HG02610 (cell line): ENCODE measurements at regions not wholly inside any gene's neighbourhood (a gene's known extent, or its start where the extent isn't known, plus 50 kb on each side); places are given as distances from the start of the nearest gene placed in this dataset.

Source experiments
- ATAC-seq: cut with Tn5 transposase; IDR thresholded peaks from one replicate; pipeline ENCODE4 v1.9.1; 2021; ENCODE audit warnings: mild to moderate bottlenecking, moderate library complexity; ENCODE audit not compliant: unreplicated experiment

DNA sequence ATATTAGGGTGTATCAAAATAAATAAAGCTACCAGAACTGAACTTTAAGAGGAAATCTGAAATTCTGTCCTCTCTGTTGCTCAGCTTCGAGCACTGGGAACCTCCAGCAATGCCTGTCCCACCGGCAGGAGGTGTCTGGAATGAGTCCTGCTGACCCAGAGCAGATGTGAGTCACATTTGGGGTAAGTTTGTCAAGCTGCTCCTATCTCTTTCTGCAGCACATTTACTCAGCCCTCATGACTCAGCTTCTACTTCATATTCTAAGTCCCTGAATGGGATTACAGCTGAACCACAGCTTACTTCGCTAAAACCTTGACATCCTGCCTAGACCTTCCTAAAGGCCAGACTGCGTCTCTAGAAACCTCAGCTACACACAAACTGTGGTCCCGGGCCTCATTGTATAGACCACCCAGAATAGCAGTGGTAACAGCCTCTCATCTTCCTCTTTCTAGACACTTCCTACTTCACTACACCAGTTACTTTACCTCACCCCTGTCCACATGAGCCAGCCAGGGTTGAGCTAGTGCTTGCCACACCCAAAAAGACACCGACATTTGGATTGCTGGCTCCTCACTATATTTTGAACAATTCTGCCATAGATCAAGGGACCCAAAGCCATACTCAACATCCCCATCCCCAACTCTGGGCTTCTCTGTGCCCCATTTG, 109.6 kb upstream of the TMCO5A start:
- ATAC-seq, result no peak

GRCh38 chr15:37837276-37837675, 97.2 kb upstream of the TMCO5A start:
- ATAC-seq, result no peak

GRCh38 chr15:37847776-37848175, 86.7 kb upstream of the TMCO5A start:
- no peak for ATAC-seq

- ATAC-seq, result no peak
Measured at GRCh38 chr15:37856109-37856508, 78.3 kb upstream of the TMCO5A start.

- ATAC-seq, result no peak
Measured at GRCh38 chr15:37860896-37861295, 73.5 kb upstream of the TMCO5A start.

DNA sequence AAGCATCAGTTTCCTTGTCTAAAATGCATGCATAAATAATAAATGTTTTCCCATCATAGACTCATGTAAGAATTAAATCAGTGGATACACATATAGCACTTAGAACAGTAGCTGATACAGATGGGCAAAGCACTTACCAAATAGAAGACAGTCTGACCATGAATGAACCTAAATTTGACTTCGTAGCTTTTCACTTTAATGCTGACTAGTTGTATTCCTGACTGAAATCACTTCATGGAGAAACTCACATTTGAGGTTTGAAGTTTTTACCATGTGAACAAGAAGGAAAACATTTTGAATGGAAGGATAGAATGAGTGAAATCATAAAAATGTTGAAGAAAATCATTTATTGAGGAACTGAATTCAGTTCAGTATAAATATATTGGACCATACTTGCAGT, 68.8 kb upstream of the TMCO5A start:
- no peak for ATAC-seq

- ATAC-seq, result no peak
Measured at GRCh38 chr15:37870711-37871110, 63.7 kb upstream of the TMCO5A start.

DNA sequence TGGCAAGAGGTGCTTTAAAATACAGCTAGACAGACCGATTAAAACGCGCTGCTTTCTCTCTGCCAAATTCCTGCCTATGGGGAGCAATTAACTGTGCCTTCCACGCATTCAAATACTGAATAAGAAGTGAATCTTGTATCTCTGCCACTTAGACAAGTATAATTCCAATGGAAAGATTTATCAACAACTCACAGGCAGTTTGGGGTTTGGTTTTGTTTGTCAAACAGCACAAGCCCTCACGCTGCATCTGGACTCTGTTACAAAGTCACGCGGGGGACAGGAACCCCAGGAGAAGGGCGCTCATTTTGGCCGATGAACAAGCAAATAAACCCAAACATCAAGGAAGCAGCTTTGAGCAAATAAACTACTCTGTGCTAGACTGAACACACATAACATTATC, 61.8 kb upstream of the TMCO5A start:
- no peak for ATAC-seq

GRCh38 chr15:37873336-37873735, 61.1 kb upstream of the TMCO5A start:
- ATAC-seq, result no peak

DNA sequence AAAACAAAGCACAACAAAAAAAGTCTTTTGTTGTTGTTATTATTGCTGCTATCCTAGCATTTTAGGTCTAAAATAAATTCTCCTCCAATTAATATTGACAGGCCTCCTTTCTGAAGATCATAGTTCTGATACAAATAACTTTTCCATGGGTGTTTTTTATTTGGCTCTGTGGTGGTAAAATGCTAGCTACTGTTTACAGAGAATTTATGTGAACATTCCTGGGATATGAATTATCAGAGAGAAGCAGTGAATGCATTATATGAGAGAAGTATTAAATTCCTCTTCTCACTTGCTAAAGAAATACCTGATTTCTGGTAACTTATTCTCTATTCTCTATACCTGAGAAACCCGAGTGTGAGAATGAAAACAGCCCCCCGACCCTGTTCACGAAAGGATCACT, 57.5 kb upstream of the TMCO5A start:
- ATAC-seq, result no peak

DNA sequence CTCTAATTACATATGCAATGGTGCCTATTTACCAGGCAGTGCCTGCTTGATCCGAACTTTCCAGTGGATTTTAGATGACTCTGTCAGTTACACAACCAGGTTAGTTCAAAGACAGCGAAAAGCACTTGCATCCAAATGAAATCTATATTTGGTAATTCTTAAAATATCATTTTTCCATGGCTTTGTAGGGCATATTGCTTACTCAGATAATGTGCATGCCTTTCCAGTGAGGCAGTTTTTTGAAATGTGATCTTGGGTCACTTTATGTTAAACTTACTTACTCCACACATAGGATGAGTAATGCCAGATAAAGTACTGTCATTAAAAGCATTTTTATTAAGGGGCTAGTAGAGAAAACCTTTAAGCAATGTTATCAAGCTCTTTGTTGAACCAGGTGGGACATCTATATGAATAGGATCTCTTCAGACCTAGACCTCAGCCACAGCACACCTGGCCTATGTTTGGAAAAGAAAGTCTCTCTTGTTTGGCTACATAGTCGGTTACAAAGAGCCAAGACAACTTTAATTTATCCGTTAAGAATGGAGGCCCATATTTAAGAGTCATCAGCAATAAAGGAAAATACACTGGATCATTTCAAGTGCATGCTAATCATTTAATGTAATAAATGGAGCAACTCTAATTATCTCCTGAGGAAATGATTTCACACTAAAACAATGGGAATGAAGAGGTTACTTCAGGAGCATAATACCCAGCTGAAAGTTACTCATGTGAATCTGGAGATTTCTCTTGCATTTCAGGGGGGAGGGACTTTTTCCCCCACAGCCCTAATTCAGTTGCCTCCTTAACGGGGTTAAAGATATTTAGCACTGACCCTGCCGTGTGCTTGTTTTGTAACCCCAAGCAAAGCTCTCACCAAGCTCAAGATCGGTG, 56.3 kb upstream of the TMCO5A start:
- ATAC-seq, result no peak

GRCh38 chr15:37880009-37880834, 54.2 kb upstream of the TMCO5A start:
- ATAC-seq, result no peak

- ATAC-seq, result no peak
Measured at GRCh38 chr15:37880835-37881153, 53.6 kb upstream of the TMCO5A start.

- no peak for ATAC-seq
Measured at GRCh38 chr15:37881237-37882013, 53.0 kb upstream of the TMCO5A start.

- no peak for ATAC-seq
Measured at GRCh38 chr15:37882640-37883039, 51.8 kb upstream of the TMCO5A start.
